MCF 10A (cell line): ENCODE measurements at regions not wholly inside any gene's neighbourhood (a gene's known extent, or its start where the extent isn't known, plus 50 kb on each side); places are given as distances from the start of the nearest gene placed in this dataset.

Source experiments
- BruUV-seq: library from RNA; stranded (reverse); fragments of 400-500 nt; replicated peaks from 2 replicates; lab custom pipeline; 2021; lab: Mats Ljungman, UMichigan
- CTCF ChIA-PET: fragments of 300-600 bp; sonication (Branson Sonifier 250); formaldehyde crosslinking; extraction: SDS; loops from one replicate; lab custom pipeline; 2021; ENCODE audit warnings: antibody characterized with exemption, inconsistent platforms; lab: Yijun Ruan, JAX
- POLR2A ChIA-PET: fragments of 300-600, 350-650 bp; sonication (Branson Sonifier 250); formaldehyde crosslinking; extraction: SDS; loops from one replicate; lab custom pipeline; 2020; ENCODE audit warnings: antibody characterized with exemption, inconsistent platforms; lab: Yijun Ruan, JAX
- DNase-seq: peaks from one replicate; pipeline ENCODE4 v3.0.0-alpha.2; 2018; ENCODE audit not compliant: unreplicated experiment
- H3K27ac Mint-ChIP-seq: one replicate; pipeline ENCODE4 v1.8.0; 2022; ENCODE audit warnings: mild to moderate bottlenecking, low read depth, mixed read lengths; ENCODE audit not compliant: unreplicated experiment
- H3K27me3 Mint-ChIP-seq: one replicate; pipeline ENCODE4 v1.8.0; 2022; ENCODE audit warnings: mixed read lengths; ENCODE audit not compliant: insufficient read depth, unreplicated experiment
- H3K36me3 Mint-ChIP-seq: one replicate; pipeline ENCODE4 v1.8.0; 2022; ENCODE audit warnings: mild to moderate bottlenecking, moderate library complexity, mixed read lengths; ENCODE audit not compliant: insufficient read depth, unreplicated experiment
- H3K4me1 Mint-ChIP-seq: one replicate; pipeline ENCODE4 v1.8.0; 2022; ENCODE audit warnings: mixed read lengths; ENCODE audit not compliant: insufficient read depth, unreplicated experiment
- H3K4me3 Mint-ChIP-seq: one replicate; pipeline ENCODE4 v1.8.0; 2022; ENCODE audit warnings: mild to moderate bottlenecking, moderate library complexity, mixed read lengths; ENCODE audit not compliant: unreplicated experiment
- H3K9me3 Mint-ChIP-seq: one replicate; pipeline ENCODE4 v1.8.0; 2022; ENCODE audit warnings: mixed read lengths; ENCODE audit not compliant: unreplicated experiment
- CTCF ChIP-seq: fragments of 200-600 bp; IDR thresholded peaks from one replicate; pipeline ENCODE4 v1.8.0; 2022; ENCODE audit warnings: antibody characterized with exemption, mild to moderate bottlenecking; ENCODE audit not compliant: unreplicated experiment
- intact Hi-C: fragments of 100-400 bp; cut with micrococcal nuclease; formaldehyde crosslinking; loops from 2 replicates; pipeline ENCODE4 v1.14.1; 2022

GRCh38 chr3:118208642-118209041 lies 826.0 kb downstream of the IGSF11 start:
- H3K27ac Mint-ChIP-seq: no peak overlapping the region
- H3K36me3 Mint-ChIP-seq: no peaks in the 10 kb centered on the region
- CTCF ChIA-PET: no interaction called here
- no peak overlapping the region for H3K4me3 Mint-ChIP-seq
- DNase-seq: no peak
- H3K27me3 Mint-ChIP-seq: no peaks in the 10 kb centered on the region
- intact Hi-C loops: no loop called here
- no TSS peak for BruUV-seq
- POLR2A ChIA-PET: no interaction called here
- H3K9me3 Mint-ChIP-seq: no peaks in the 10 kb centered on the region
- no peak for TF ChIP-seq CTCF
- no peaks in the 10 kb centered on the region for H3K4me1 Mint-ChIP-seq

DNA sequence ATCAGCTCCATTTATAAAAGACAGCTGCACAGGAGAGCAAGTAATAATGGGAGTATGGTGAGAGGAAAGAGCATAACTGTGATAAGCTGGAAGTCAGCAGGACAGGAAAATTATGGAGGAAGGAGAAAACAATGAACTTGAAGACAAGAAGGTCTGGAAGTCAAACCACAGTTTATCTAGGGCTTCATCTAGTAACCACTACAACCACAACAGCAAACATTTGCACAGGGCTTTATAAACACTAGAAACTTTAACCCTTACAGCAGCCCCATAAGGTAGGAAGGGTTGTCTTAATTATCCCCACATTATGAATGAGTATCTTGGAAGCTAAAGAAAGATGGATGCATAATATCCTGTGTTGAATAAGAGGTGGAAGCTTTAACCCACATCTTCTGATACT lies 820.8 kb downstream of the IGSF11 start:
- DNase-seq: no peak
- Mint-ChIP-seq H3K4me1 (no peaks in the 10 kb centered on the region), H3K27me3 (no peaks in the 10 kb centered on the region), H3K4me3 (no peak overlapping the region), H3K27ac (no peak overlapping the region), H3K9me3 (no peaks in the 10 kb centered on the region), H3K36me3 (no peaks in the 10 kb centered on the region)
- BruUV-seq: no TSS peak
- TF ChIP-seq CTCF: no peak
- intact Hi-C loops: no loop called here
- ChIA-PET POLR2A (interaction anchor here (0.5 kb wide), 1 partner anchor 12 kb away, joined by 3 read pairs; no protein-coding TSS in a partner anchor), CTCF (interaction anchor here (0.7 to 0.9 kb wide), 2 partner anchors 35 to 631 kb away, joined by 3 read pairs; no protein-coding TSS in a partner anchor)

- POLR2A ChIA-PET: no interaction called here
- TF ChIP-seq CTCF: no peak
- BruUV-seq: no TSS peak
- H3K4me3 Mint-ChIP-seq: no peak overlapping the region
- H3K36me3 Mint-ChIP-seq: no peaks in the 10 kb centered on the region
- H3K27me3 Mint-ChIP-seq: no peaks in the 10 kb centered on the region
- no peak for DNase-seq
- CTCF ChIA-PET: no interaction called here
- no peak overlapping the region for H3K27ac Mint-ChIP-seq
- peaks cover 12% of the 10 kb centered on the region for H3K9me3 Mint-ChIP-seq
- H3K4me1 Mint-ChIP-seq: no peaks in the 10 kb centered on the region
- intact Hi-C loops: no loop called here
These were observed 808.4 kb downstream of the IGSF11 start for GRCh38 chr3:118226206-118226605.

GRCh38 chr3:118227191-118227590 lies 807.5 kb downstream of the IGSF11 start:
- Mint-ChIP-seq H3K9me3 (peaks cover 7% of the 10 kb centered on the region), H3K27ac (no peak overlapping the region), H3K27me3 (no peaks in the 10 kb centered on the region), H3K4me1 (no peaks in the 10 kb centered on the region), H3K4me3 (no peak overlapping the region), H3K36me3 (no peaks in the 10 kb centered on the region)
- CTCF ChIA-PET: no interaction called here
- TF ChIP-seq CTCF: no peak
- intact Hi-C loops: no loop called here
- no peak for DNase-seq
- no TSS peak for BruUV-seq
- POLR2A ChIA-PET: no interaction called here
